T47D (cell line): ENCODE measurements at regions not wholly inside any gene's neighbourhood (a gene's known extent, or its start where the extent isn't known, plus 50 kb on each side); places are given as distances from the start of the nearest gene placed in this dataset.
A peak's percentile ranks its signal among the peaks of the same experiment; 100 is the strongest.
"Not testable (repeated sequence)": the region's sequence is repeated elsewhere in the genome, so short reads cannot be mapped to it uniquely, and the experiment has no call there.

ENCODE experiments used
- DNase-seq, 2 experiments: peaks; one replicate each; pipeline versions ENCODE4 v3.0.0 to v3.0.0-alpha.2; 2011 to 2012; ENCODE audit warnings: low read depth in 1 of 2, low spot score in 1 of 2
- JUND ChIP-seq: IDR thresholded peaks from 2 replicates; pipeline ENCODE4 v1.6.1; 2012; ENCODE audit warnings: low read depth
- in situ Hi-C: cut with HindIII; loops from 2 replicates; pipeline ENCODE4 v1.10.0; 2016; ENCODE audit warnings: low sequenced_read_pairs, low pct_unique_long_range_greater_than_20kb

GRCh38 chr2:145916799-145917198 lies 1396.9 kb upstream of the ZEB2 start:
- no peak for DNase-seq
- in situ Hi-C loops = no loop called here
- TF ChIP-seq JUND = no peak

- no peak for TF ChIP-seq JUND
- in situ Hi-C loops = no loop called here
- DNase-seq = no peak
These were observed 1394.8 kb upstream of the ZEB2 start for GRCh38 chr2:145914716-145915115.

DNA sequence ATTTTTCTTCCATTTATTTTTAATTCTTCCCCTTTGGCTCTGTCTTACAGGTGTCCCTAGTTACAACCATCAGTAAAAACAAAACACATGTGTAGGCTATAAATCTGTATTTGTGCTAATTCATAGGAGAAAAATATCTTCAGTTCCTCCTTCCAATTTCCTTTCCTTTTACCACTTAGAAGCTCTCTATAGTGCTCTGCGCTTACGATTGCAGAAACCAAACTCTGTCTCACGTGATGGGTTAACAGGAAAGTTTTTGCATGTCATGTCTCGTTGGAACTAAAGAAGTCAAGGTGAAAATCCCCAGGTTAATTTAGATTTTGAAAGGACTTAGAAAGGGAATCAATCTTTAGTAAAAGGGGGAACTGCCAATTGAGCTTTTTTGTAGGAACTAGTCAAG lies 1390.5 kb upstream of the ZEB2 start:
- no peak for DNase-seq
- no peak for TF ChIP-seq JUND
- in situ Hi-C loops = no loop called here

DNA sequence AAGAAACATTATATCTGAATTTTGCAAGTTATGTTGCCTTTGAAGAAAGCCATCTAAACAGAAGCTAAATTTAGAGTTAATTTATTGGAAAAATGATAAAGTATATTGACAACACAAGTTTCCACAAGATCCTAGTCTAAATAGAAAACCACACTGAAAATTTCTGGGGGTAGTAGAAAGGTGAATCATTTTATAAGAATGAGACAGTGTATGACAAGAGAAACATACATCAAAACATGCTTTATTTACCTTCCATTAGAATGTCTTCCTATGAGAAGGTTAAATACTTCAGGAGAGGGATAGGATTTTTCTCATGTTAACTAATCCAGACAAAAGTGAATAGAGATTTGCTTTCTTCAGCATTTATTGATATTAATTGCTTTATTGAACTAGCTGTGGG lies 1389.8 kb upstream of the ZEB2 start:
- DNase-seq = no peak
- no peak for TF ChIP-seq JUND

GRCh38 chr2:145909175-145909755 lies 1389.3 kb upstream of the ZEB2 start:
- no peak for DNase-seq
- TF ChIP-seq JUND = no peak
- in situ Hi-C loops = no loop called here

More for the DNA sequence above, 1389.8 kb upstream of the ZEB2 start:
- in situ Hi-C loops = no loop called here

DNA sequence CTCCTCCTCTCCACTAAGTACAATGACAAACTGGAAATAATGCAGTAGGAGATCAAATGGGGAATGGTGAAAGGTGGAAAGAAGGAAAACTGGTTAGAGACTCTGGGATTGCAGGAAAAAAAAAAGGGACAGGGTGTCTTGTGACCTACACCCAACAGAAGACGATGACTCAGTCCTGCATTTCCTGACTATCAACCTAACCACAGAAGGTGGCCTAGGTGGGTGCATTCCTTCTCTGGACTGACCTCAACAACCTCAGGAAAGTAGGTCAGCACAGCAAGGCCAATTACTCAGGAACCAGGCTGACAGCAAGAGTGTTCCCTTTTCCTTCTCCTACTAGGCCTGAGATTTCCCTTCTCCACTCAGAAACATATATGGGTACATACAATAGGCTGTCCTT lies 1386.4 kb upstream of the ZEB2 start:
- no peak for TF ChIP-seq JUND
- in situ Hi-C loops = no loop called here
- no peak for DNase-seq

GRCh38 chr2:145905371-145905770 lies 1385.5 kb upstream of the ZEB2 start:
- no peak for TF ChIP-seq JUND
- in situ Hi-C loops = no loop called here
- DNase-seq = no peak

DNA sequence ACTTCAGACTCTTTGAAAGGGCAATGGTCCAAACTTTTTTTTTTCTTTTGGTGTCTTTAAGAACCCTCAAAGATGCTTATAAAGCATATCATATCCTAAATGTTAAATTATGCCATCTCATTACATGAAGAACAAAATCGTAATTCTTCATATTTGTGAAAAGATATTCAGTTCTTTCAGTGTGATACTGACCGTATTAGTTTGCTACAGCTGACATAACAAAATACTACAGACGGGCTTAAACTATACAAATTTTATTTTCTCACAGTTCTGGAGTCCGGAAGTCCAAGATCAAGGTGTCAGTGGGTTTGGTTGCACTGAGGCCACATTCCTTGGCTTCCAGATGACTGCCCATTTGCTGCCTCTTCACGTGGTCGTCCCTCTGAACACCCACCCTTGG lies 1377.2 kb upstream of the ZEB2 start:
- no peak for TF ChIP-seq JUND
- no peak for DNase-seq
- in situ Hi-C loops = no loop called here

DNA sequence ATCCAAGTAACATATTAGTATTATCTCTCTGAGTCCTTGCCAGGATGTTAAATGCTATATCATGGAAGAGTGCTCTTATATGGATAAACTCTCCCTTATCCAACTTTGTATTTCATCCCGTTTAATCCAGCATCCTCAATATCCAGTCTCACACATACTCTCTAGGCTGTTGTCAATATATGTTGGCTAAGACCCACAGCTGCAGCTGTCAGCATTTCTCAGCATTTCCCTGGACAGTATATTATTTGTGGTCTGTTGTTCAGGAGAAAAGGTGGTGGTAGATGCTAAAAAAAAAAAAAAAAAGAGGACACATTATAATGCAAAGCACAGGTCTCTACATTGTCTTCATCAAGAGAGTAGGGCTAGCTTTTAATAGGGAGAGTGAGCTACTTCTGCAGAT lies 1368.0 kb upstream of the ZEB2 start:
- in situ Hi-C loops = no loop called here
- TF ChIP-seq JUND = no peak
- DNase-seq = no peak

GRCh38 chr2:145880997-145881396 lies 1361.1 kb upstream of the ZEB2 start:
- in situ Hi-C loops, DNase-seq: not testable (repeated sequence)

- no peak for TF ChIP-seq JUND
- in situ Hi-C loops = no loop called here
- no peak for DNase-seq
These were observed 1355.1 kb upstream of the ZEB2 start for GRCh38 chr2:145875016-145875415.

DNA sequence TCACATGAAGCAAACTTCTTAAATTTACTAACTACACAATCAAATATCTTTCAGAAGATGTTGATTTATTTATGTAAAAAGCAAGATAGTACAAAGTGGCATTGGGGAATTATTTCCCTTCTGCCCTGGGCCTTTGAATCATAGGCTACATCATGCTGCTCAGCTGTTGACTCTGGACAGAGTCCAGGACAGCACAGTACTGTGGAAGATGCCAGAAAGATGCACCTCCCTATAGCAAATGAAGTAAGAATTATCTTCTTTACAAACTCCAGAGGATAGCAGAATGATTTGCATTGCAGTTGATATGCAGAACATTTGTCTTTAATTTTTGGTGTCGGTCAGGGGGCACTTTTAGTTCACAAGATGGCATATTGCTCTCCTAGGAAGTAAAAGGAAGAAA lies 1354.5 kb upstream of the ZEB2 start:
- in situ Hi-C loops = no loop called here
- no peak for TF ChIP-seq JUND
- peak in 1 of 2 experiments; percentile 32 for DNase-seq

GRCh38 chr2:145864501-145864900 lies 1344.6 kb upstream of the ZEB2 start:
- no peak for DNase-seq
- in situ Hi-C loops = no loop called here
- no peak for TF ChIP-seq JUND

GRCh38 chr2:145861940-145862339 lies 1342.0 kb upstream of the ZEB2 start:
- in situ Hi-C loops = no loop called here
- DNase-seq = no peak
- no peak for TF ChIP-seq JUND
